Vagina (tissue), 2 donors: ENCODE measurements at regions not wholly inside any gene's neighbourhood (a gene's known extent, or its start where the extent isn't known, plus 50 kb on each side); places are given as distances from the start of the nearest gene placed in this dataset.

Experiments used
- POLR2AphosphoS5 ChIP-seq, 2 donors: sonication (generic); formaldehyde crosslinking; IDR thresholded peaks; one replicate each; pipeline ENCODE4 v1.9.0; 2017; ENCODE audit warnings: antibody characterized with exemption in 2 of 2, mild to moderate bottlenecking in 2 of 2, low read depth in 1 of 2; ENCODE audit not compliant: insufficient read depth in 1 of 2
- TF ChIP-seq, protein P1 (sequence below), 3 experiments: fragments of 450-650 bp in 2 of 3; fragments of 200-600 bp in 1 of 3; sonication (generic) in 1 of 3; IDR thresholded peaks; one replicate each; pipeline ENCODE4 v1.5.1; 2017 to 2019; ENCODE audit warnings: antibody characterized with exemption in 3 of 3, mild to moderate bottlenecking in 2 of 3, moderate library complexity in 2 of 3

GRCh38 chr17:21823643-21824042 lies 131.3 kb downstream of the KCNJ18 start:
- TF ChIP-seq, protein P1, sequence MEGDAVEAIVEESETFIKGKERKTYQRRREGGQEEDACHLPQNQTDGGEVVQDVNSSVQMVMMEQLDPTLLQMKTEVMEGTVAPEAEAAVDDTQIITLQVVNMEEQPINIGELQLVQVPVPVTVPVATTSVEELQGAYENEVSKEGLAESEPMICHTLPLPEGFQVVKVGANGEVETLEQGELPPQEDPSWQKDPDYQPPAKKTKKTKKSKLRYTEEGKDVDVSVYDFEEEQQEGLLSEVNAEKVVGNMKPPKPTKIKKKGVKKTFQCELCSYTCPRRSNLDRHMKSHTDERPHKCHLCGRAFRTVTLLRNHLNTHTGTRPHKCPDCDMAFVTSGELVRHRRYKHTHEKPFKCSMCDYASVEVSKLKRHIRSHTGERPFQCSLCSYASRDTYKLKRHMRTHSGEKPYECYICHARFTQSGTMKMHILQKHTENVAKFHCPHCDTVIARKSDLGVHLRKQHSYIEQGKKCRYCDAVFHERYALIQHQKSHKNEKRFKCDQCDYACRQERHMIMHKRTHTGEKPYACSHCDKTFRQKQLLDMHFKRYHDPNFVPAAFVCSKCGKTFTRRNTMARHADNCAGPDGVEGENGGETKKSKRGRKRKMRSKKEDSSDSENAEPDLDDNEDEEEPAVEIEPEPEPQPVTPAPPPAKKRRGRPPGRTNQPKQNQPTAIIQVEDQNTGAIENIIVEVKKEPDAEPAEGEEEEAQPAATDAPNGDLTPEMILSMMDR (IDR thresholded peaks at IDR 0.05): no peak
- no peak for TF ChIP-seq POLR2AphosphoS5 (IDR thresholded peaks at IDR 0.05; ENCODE audit: insufficient read depth in 1 of 2, low read depth in 1 of 2)
